Epithelial cell of prostate (primary cell): ENCODE measurements at regions not wholly inside any gene's neighbourhood (a gene's known extent, or its start where the extent isn't known, plus 50 kb on each side); places are given as distances from the start of the nearest gene placed in this dataset.
"Not testable (repeated sequence)": the region's sequence is repeated elsewhere in the genome, so short reads cannot be mapped to it uniquely, and the experiment has no call there.

Experiments used
- DNase-seq: peaks from one replicate; pipeline ENCODE4 v3.0.0-alpha.2; 2011; ENCODE audit warnings: low read depth, low spot score
- H3K27ac ChIP-seq: fragments of 450-650 bp; 2 replicates; pipeline ENCODE4 v1.5.1; 2017; ENCODE audit warnings: mild to moderate bottlenecking

GRCh38 chr14:97065305-97066067, 268.3 kb downstream of the VRK1 start:
- DNase-seq = peak; percentile 26

GRCh38 chr14:97066068-97066899, 269.1 kb downstream of the VRK1 start:
- no peak for DNase-seq
- H3K27ac ChIP-seq = no peak overlapping the region

More at GRCh38 chr14:97065305-97066067, 268.3 kb downstream of the VRK1 start:
- H3K27ac ChIP-seq = no peak overlapping the region

GRCh38 chr14:97068293-97068692, 271.1 kb downstream of the VRK1 start:
- H3K27ac ChIP-seq, DNase-seq: not testable (repeated sequence)

GRCh38 chr14:97070259-97070658, 273.1 kb downstream of the VRK1 start:
- no peak for DNase-seq
- no peak overlapping the region for H3K27ac ChIP-seq

GRCh38 chr14:97071177-97071576, 274.0 kb downstream of the VRK1 start:
- no peak overlapping the region for H3K27ac ChIP-seq
- no peak for DNase-seq

GRCh38 chr14:97073622-97074021, 276.4 kb downstream of the VRK1 start:
- no peak for DNase-seq
- H3K27ac ChIP-seq = no peak overlapping the region

- DNase-seq = no peak
- no peak overlapping the region for H3K27ac ChIP-seq
These were observed 277.3 kb downstream of the VRK1 start for GRCh38 chr14:97074456-97074855.

- DNase-seq = no peak
- H3K27ac ChIP-seq = no peak overlapping the region
These were observed 277.7 kb downstream of the VRK1 start for GRCh38 chr14:97074856-97075255.

GRCh38 chr14:97077253-97077653, 280.1 kb downstream of the VRK1 start:
- H3K27ac ChIP-seq = no peak overlapping the region
- peak; percentile 46 for DNase-seq

- DNase-seq = no peak
These were observed 280.5 kb downstream of the VRK1 start for GRCh38 chr14:97077687-97078086.

GRCh38 chr14:97080991-97081390, 283.8 kb downstream of the VRK1 start:
- no peak for DNase-seq
- no peak overlapping the region for H3K27ac ChIP-seq

More at GRCh38 chr14:97077687-97078086, 280.5 kb downstream of the VRK1 start:
- no peak overlapping the region for H3K27ac ChIP-seq

- no peak overlapping the region for H3K27ac ChIP-seq
- no peak for DNase-seq
These were observed 298.1 kb downstream of the VRK1 start for GRCh38 chr14:97095269-97095668.

- H3K27ac ChIP-seq = no peak overlapping the region
- no peak for DNase-seq
These were observed 300.1 kb downstream of the VRK1 start for GRCh38 chr14:97097296-97097695.

GRCh38 chr14:97100306-97100705, 303.1 kb downstream of the VRK1 start:
- no peak for DNase-seq
- no peak overlapping the region for H3K27ac ChIP-seq

- no peak for DNase-seq
- no peak overlapping the region for H3K27ac ChIP-seq
These were observed 304.4 kb downstream of the VRK1 start for GRCh38 chr14:97101561-97101960.

- H3K27ac ChIP-seq = no peak overlapping the region
- no peak for DNase-seq
These were observed 306.8 kb downstream of the VRK1 start for GRCh38 chr14:97104029-97104428.

- no peak for DNase-seq
These were observed 309.0 kb downstream of the VRK1 start for GRCh38 chr14:97106166-97106565.

GRCh38 chr14:97106609-97107008, 309.4 kb downstream of the VRK1 start:
- DNase-seq = no peak
- H3K27ac ChIP-seq = peak overlapping the region; percentile 32

More at GRCh38 chr14:97106166-97106565, 309.0 kb downstream of the VRK1 start:
- no peak overlapping the region for H3K27ac ChIP-seq

GRCh38 chr14:97107080-97107479, 309.9 kb downstream of the VRK1 start:
- DNase-seq = no peak
- H3K27ac ChIP-seq = peak overlapping the region; percentile 32

GRCh38 chr14:97107760-97108159, 310.6 kb downstream of the VRK1 start:
- DNase-seq = no peak
- peak overlapping the region; percentile 32 for H3K27ac ChIP-seq

- no peak for DNase-seq
- no peak overlapping the region for H3K27ac ChIP-seq
These were observed 312.1 kb downstream of the VRK1 start for GRCh38 chr14:97109234-97109633.
